ENCODE measurements at regions not wholly inside any gene's neighbourhood (a gene's known extent, or its start where the extent isn't known, plus 50 kb on each side); places are given as distances from the start of the nearest gene placed in this dataset.

- TF ChIP-seq CTCF (IDR thresholded peaks at IDR 0.05) (no peak), ZFX (IDR thresholded peaks at IDR 0.05; ENCODE audit: borderline replicate concordance) (no peak)
Observed at GRCh38 chr2:5242751-5243150, 449.4 kb upstream of the SOX11 start.
